Gastrocnemius medialis (tissue), 4 donors: ENCODE measurements at regions not wholly inside any gene's neighbourhood (a gene's known extent, or its start where the extent isn't known, plus 50 kb on each side); places are given as distances from the start of the nearest gene placed in this dataset.

ENCODE experiments used
- POLR2A ChIP-seq, 2 donors: fragments of 450-650 bp; IDR thresholded peaks; one replicate each; pipeline ENCODE4 v1.6.1; 2017; ENCODE audit warnings: antibody characterized with exemption in 2 of 2, mild to moderate bottlenecking in 2 of 2, moderate library complexity in 2 of 2
- TF ChIP-seq, protein P1 (sequence below), 5 experiments: fragments of 450-650 bp in 3 of 5; fragments of 200-600 bp in 2 of 5; sonication (generic) in 2 of 5; IDR thresholded peaks in 4 of 5; conservative IDR thresholded peaks in 1 of 5; 1 replicate in 4 of 5; 2 replicates in 1 of 5; pipeline ENCODE4 v1.5.1; 2016 to 2019; ENCODE audit warnings: antibody characterized with exemption in 5 of 5, mild to moderate bottlenecking in 3 of 5, moderate library complexity in 3 of 5

DNA sequence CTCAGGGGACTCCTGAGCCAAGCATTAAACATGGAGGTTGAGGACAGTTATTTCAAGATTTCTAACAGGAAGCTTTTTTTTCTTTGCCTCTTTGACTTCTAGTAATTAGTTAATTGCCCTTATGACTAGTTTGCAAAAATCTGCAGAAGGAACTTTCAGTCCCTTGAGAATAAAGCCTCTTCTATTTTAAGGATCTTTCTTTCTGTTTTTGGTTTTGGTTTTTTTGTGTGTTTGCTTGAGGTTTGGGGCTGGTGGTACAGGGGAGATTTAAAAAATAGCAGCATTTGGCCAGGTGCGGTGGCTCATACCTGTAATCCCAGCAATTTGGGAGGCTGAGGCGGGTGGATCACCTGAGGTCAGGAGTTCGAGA, 259.3 kb downstream of the BMP7 start:
- TF ChIP-seq, protein P1, sequence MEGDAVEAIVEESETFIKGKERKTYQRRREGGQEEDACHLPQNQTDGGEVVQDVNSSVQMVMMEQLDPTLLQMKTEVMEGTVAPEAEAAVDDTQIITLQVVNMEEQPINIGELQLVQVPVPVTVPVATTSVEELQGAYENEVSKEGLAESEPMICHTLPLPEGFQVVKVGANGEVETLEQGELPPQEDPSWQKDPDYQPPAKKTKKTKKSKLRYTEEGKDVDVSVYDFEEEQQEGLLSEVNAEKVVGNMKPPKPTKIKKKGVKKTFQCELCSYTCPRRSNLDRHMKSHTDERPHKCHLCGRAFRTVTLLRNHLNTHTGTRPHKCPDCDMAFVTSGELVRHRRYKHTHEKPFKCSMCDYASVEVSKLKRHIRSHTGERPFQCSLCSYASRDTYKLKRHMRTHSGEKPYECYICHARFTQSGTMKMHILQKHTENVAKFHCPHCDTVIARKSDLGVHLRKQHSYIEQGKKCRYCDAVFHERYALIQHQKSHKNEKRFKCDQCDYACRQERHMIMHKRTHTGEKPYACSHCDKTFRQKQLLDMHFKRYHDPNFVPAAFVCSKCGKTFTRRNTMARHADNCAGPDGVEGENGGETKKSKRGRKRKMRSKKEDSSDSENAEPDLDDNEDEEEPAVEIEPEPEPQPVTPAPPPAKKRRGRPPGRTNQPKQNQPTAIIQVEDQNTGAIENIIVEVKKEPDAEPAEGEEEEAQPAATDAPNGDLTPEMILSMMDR (IDR thresholded peaks at IDR 0.05 in 4 of 5, conservative IDR thresholded peaks at IDR 0.05 in 1 of 5) = no peak
- TF ChIP-seq POLR2A (IDR thresholded peaks at IDR 0.05) = no peak
